ENCODE measurements at regions not wholly inside any gene's neighbourhood (a gene's known extent, or its start where the extent isn't known, plus 50 kb on each side); places are given as distances from the start of the nearest gene placed in this dataset.

GRCh38 chr4:128384765-128385598 is 97.4 kb upstream of the PGRMC2 start:
- H3K4me1 ChIP-seq (ENCODE audit: control insufficient read depth in 1 of 2, insufficient read depth in 2 of 2, low read length in 2 of 2), result peaks cover 0 to 3% of the 10 kb centered on the region in 2 donors
- 88 to 90% methylated on average over 12 of the region's 12 CpGs for WGBS, 2 donors
- DNase-seq, result no peak
- H3K27me3 ChIP-seq (ENCODE audit: control insufficient read depth in 1 of 2, insufficient read depth in 2 of 2, low read length in 1 of 2), result no peaks in the 10 kb centered on the region
- H3K36me3 ChIP-seq (ENCODE audit: control insufficient read depth in 1 of 2, insufficient read depth in 2 of 2, low read length in 1 of 2), result no peaks in the 10 kb centered on the region
- no peak for ATAC-seq (ENCODE audit: low FRiP score)
- intact Hi-C loops (cut with DNase I), result loop anchor here (5.0 to 10.0 kb wide), 3 partner anchors 130 to 477 kb away; no protein-coding TSS in a partner anchor
- H3K9me3 ChIP-seq (ENCODE audit: control insufficient read depth, low read length), result no peaks in the 10 kb centered on the region
- H3K27ac ChIP-seq (ENCODE audit: low read depth in 1 of 2, low read length in 2 of 2), result no peak overlapping the region
- no peak overlapping the region for H3K4me3 ChIP-seq (ENCODE audit: low read length in 2 of 2)

GRCh38 chr4:128384091-128384520 is 96.5 kb upstream of the PGRMC2 start:
- H3K9me3 ChIP-seq (ENCODE audit: control insufficient read depth, low read length), result no peaks in the 10 kb centered on the region
- no peaks in the 10 kb centered on the region for H3K36me3 ChIP-seq (ENCODE audit: control insufficient read depth in 1 of 2, insufficient read depth in 2 of 2, low read length in 1 of 2)
- no peaks in the 10 kb centered on the region for H3K27me3 ChIP-seq (ENCODE audit: control insufficient read depth in 1 of 2, insufficient read depth in 2 of 2, low read length in 1 of 2)
- no peak overlapping the region for H3K4me3 ChIP-seq (ENCODE audit: low read length in 2 of 2)
- intact Hi-C loops (cut with DNase I), result loop anchor here (5.0 to 10.0 kb wide), 2 partner anchors 131 to 478 kb away; no protein-coding TSS in a partner anchor
- no peak for ATAC-seq (ENCODE audit: low FRiP score)
- no peak overlapping the region for H3K27ac ChIP-seq (ENCODE audit: low read depth in 1 of 2, low read length in 2 of 2)
- 88 to 89% methylated on average over 2 of the region's 2 CpGs for WGBS, 2 donors
- H3K4me1 ChIP-seq (ENCODE audit: control insufficient read depth in 1 of 2, insufficient read depth in 2 of 2, low read length in 2 of 2), result peaks cover 0 to 3% of the 10 kb centered on the region in 2 donors
- no peak for DNase-seq

- no peaks in the 10 kb centered on the region for H3K9me3 ChIP-seq (ENCODE audit: control insufficient read depth, low read length)
- H3K27me3 ChIP-seq (ENCODE audit: control insufficient read depth in 1 of 2, insufficient read depth in 2 of 2, low read length in 1 of 2), result no peaks in the 10 kb centered on the region
- H3K27ac ChIP-seq (ENCODE audit: low read depth in 1 of 2, low read length in 2 of 2), result no peak overlapping the region
- no peak for ATAC-seq (ENCODE audit: low FRiP score)
- intact Hi-C loops (cut with DNase I), result loop anchor here (5.0 to 10.0 kb wide), 2 partner anchors 133 to 480 kb away; no protein-coding TSS in a partner anchor
- 77 to 92% methylated on average over 4 of the region's 4 CpGs for WGBS, 2 donors
- H3K4me1 ChIP-seq (ENCODE audit: control insufficient read depth in 1 of 2, insufficient read depth in 2 of 2, low read length in 2 of 2), result peaks cover 0 to 4% of the 10 kb centered on the region in 2 donors
- H3K4me3 ChIP-seq (ENCODE audit: low read length in 2 of 2), result no peak overlapping the region
- DNase-seq, result no peak
- no peaks in the 10 kb centered on the region for H3K36me3 ChIP-seq (ENCODE audit: control insufficient read depth in 1 of 2, insufficient read depth in 2 of 2, low read length in 1 of 2)
Observed at GRCh38 chr4:128381748-128382559, 94.3 kb upstream of the PGRMC2 start.

GRCh38 chr4:128380306-128380705 is 92.7 kb upstream of the PGRMC2 start:
- intact Hi-C loops (cut with DNase I), result loop anchor here (5.0 to 10.0 kb wide), 2 partner anchors 134 to 482 kb away; no protein-coding TSS in a partner anchor
- WGBS, 2 donors, result 95 to 96% methylated on average over 4 of the region's 4 CpGs
- Histone ChIP-seq H3K27ac (ENCODE audit: low read depth in 1 of 2, low read length in 2 of 2) (no peak overlapping the region), H3K36me3 (ENCODE audit: control insufficient read depth in 1 of 2, insufficient read depth in 2 of 2, low read length in 1 of 2) (no peaks in the 10 kb centered on the region), H3K9me3 (ENCODE audit: control insufficient read depth, low read length) (no peaks in the 10 kb centered on the region), H3K27me3 (ENCODE audit: control insufficient read depth in 1 of 2, insufficient read depth in 2 of 2, low read length in 1 of 2) (no peaks in the 10 kb centered on the region), H3K4me1 (ENCODE audit: control insufficient read depth in 1 of 2, insufficient read depth in 2 of 2, low read length in 2 of 2) (peaks cover 0 to 1% of the 10 kb centered on the region in 2 donors), H3K4me3 (ENCODE audit: low read length in 2 of 2) (no peak overlapping the region)
- ATAC-seq (ENCODE audit: low FRiP score), result no peak
- no peak for DNase-seq

GRCh38 chr4:128379860-128380259 is 92.2 kb upstream of the PGRMC2 start:
- Histone ChIP-seq H3K27me3 (ENCODE audit: control insufficient read depth in 1 of 2, insufficient read depth in 2 of 2, low read length in 1 of 2) (no peaks in the 10 kb centered on the region), H3K9me3 (ENCODE audit: control insufficient read depth, low read length) (no peaks in the 10 kb centered on the region), H3K4me1 (ENCODE audit: control insufficient read depth in 1 of 2, insufficient read depth in 2 of 2, low read length in 2 of 2) (peaks cover 0 to 1% of the 10 kb centered on the region in 2 donors), H3K36me3 (ENCODE audit: control insufficient read depth in 1 of 2, insufficient read depth in 2 of 2, low read length in 1 of 2) (no peaks in the 10 kb centered on the region), H3K27ac (ENCODE audit: low read depth in 1 of 2, low read length in 2 of 2) (no peak overlapping the region), H3K4me3 (ENCODE audit: low read length in 2 of 2) (no peak overlapping the region)
- ATAC-seq (ENCODE audit: low FRiP score) (no peak), DNase-seq (peak in 1 of 2 donors; percentile 57)
- WGBS, 2 donors, result 61 to 71% methylated on average over 3 of the region's 3 CpGs
- intact Hi-C loops (cut with DNase I), result loop anchor here (5.0 to 10.0 kb wide), 2 partner anchors 135 to 482 kb away; no protein-coding TSS in a partner anchor

- no peak for DNase-seq
- no peaks in the 10 kb centered on the region for H3K27me3 ChIP-seq (ENCODE audit: control insufficient read depth in 1 of 2, insufficient read depth in 2 of 2, low read length in 1 of 2)
- intact Hi-C loops (cut with DNase I), result no loop called here
- WGBS, 2 donors, result 93 to 97% methylated on average over 3 of the region's 3 CpGs
- ATAC-seq (ENCODE audit: low FRiP score), result no peak
- H3K9me3 ChIP-seq (ENCODE audit: control insufficient read depth, low read length), result no peaks in the 10 kb centered on the region
- no peak overlapping the region for H3K27ac ChIP-seq (ENCODE audit: low read depth in 1 of 2, low read length in 2 of 2)
- H3K4me3 ChIP-seq (ENCODE audit: low read length in 2 of 2), result no peak overlapping the region
- no peaks in the 10 kb centered on the region for H3K36me3 ChIP-seq (ENCODE audit: control insufficient read depth in 1 of 2, insufficient read depth in 2 of 2, low read length in 1 of 2)
- peaks cover 0 to 1% of the 10 kb centered on the region in 2 donors for H3K4me1 ChIP-seq (ENCODE audit: control insufficient read depth in 1 of 2, insufficient read depth in 2 of 2, low read length in 2 of 2)
Observed at GRCh38 chr4:128378668-128379067, 91.1 kb upstream of the PGRMC2 start.

GRCh38 chr4:128376958-128377357 is 89.3 kb upstream of the PGRMC2 start:
- H3K27ac ChIP-seq (ENCODE audit: low read depth in 1 of 2, low read length in 2 of 2), result no peak overlapping the region
- no peaks in the 10 kb centered on the region for H3K9me3 ChIP-seq (ENCODE audit: control insufficient read depth, low read length)
- intact Hi-C loops (cut with DNase I), result no loop called here
- no peak for ATAC-seq (ENCODE audit: low FRiP score)
- DNase-seq, result no peak
- no peaks in the 10 kb centered on the region for H3K36me3 ChIP-seq (ENCODE audit: control insufficient read depth in 1 of 2, insufficient read depth in 2 of 2, low read length in 1 of 2)
- peaks cover 1 to 2% of the 10 kb centered on the region in 2 donors for H3K4me1 ChIP-seq (ENCODE audit: control insufficient read depth in 1 of 2, insufficient read depth in 2 of 2, low read length in 2 of 2)
- 98 to 99% methylated on average over 4 of the region's 4 CpGs for WGBS, 2 donors
- no peaks in the 10 kb centered on the region for H3K27me3 ChIP-seq (ENCODE audit: control insufficient read depth in 1 of 2, insufficient read depth in 2 of 2, low read length in 1 of 2)
- H3K4me3 ChIP-seq (ENCODE audit: low read length in 2 of 2), result no peak overlapping the region

GRCh38 chr4:128376303-128376702 is 88.7 kb upstream of the PGRMC2 start:
- no peaks in the 10 kb centered on the region for H3K36me3 ChIP-seq (ENCODE audit: control insufficient read depth in 1 of 2, insufficient read depth in 2 of 2, low read length in 1 of 2)
- intact Hi-C loops (cut with DNase I), result no loop called here
- H3K27ac ChIP-seq (ENCODE audit: low read depth in 1 of 2, low read length in 2 of 2), result no peak overlapping the region
- 98 to 99% methylated on average over 5 of the region's 5 CpGs for WGBS, 2 donors
- no peaks in the 10 kb centered on the region for H3K9me3 ChIP-seq (ENCODE audit: control insufficient read depth, low read length)
- H3K4me1 ChIP-seq (ENCODE audit: control insufficient read depth in 1 of 2, insufficient read depth in 2 of 2, low read length in 2 of 2), result peaks cover 2 to 4% of the 10 kb centered on the region in 2 donors
- no peaks in the 10 kb centered on the region for H3K27me3 ChIP-seq (ENCODE audit: control insufficient read depth in 1 of 2, insufficient read depth in 2 of 2, low read length in 1 of 2)
- DNase-seq (no peak), ATAC-seq (ENCODE audit: low FRiP score) (no peak)
- H3K4me3 ChIP-seq (ENCODE audit: low read length in 2 of 2), result no peak overlapping the region
